Activated B cell treated with CpG ODN at 0.5 μM for 24 hours (primary cell): ENCODE measurements at regions not wholly inside any gene's neighbourhood (a gene's known extent, or its start where the extent isn't known, plus 50 kb on each side); places are given as distances from the start of the nearest gene placed in this dataset.

ENCODE experiments used
- ATAC-seq: fragments of 200-7000 bp; cut with Tn5 transposase; one replicate; pipeline ENCODE4 v1.10.0; 2021; ENCODE audit warnings: low read depth, mild to moderate bottlenecking, moderate library complexity
- CTCF ChIA-PET: fragments of 350-600 bp; sonication (Branson Sonifier 250); formaldehyde crosslinking; loops from one replicate; lab custom pipeline; 2021; ENCODE audit warnings: antibody characterized with exemption; lab: Charles Lee
- POLR2A ChIA-PET: fragments of 350-600 bp; sonication (Branson Sonifier 250); formaldehyde crosslinking; loops from one replicate; lab custom pipeline; 2021; ENCODE audit warnings: antibody characterized with exemption; lab: Charles Lee
- DNase-seq: peaks from one replicate; pipeline ENCODE4 v3.0.0; 2022
- H3K27ac Mint-ChIP-seq: one replicate; pipeline ENCODE4 v1.8.0; 2020; ENCODE audit warnings: mixed read lengths
- H3K27me3 Mint-ChIP-seq: one replicate; pipeline ENCODE4 v1.8.0; 2021; ENCODE audit warnings: mixed read lengths
- H3K36me3 Mint-ChIP-seq: one replicate; pipeline ENCODE4 v1.8.0; 2021; ENCODE audit warnings: low read depth, mixed read lengths
- H3K4me1 Mint-ChIP-seq: one replicate; pipeline ENCODE4 v1.8.0; 2021; ENCODE audit warnings: mixed read lengths
- H3K4me3 Mint-ChIP-seq: one replicate; pipeline ENCODE4 v1.8.0; 2020; ENCODE audit warnings: mild to moderate bottlenecking, mixed read lengths
- H3K9me3 Mint-ChIP-seq: one replicate; pipeline ENCODE4 v1.8.0; 2020; ENCODE audit warnings: mixed read lengths
- intact Hi-C: fragments of 100-400 bp; cut with micrococcal nuclease; formaldehyde crosslinking; loops from one replicate; pipeline ENCODE4 v1.15.1; 2024
- TF ChIP-seq, protein P1 (sequence below): fragments of 200-600 bp; IDR thresholded peaks from one replicate; pipeline ENCODE4 v1.8.0; 2022; ENCODE audit warnings: antibody characterized with exemption, mild to moderate bottlenecking

DNA sequence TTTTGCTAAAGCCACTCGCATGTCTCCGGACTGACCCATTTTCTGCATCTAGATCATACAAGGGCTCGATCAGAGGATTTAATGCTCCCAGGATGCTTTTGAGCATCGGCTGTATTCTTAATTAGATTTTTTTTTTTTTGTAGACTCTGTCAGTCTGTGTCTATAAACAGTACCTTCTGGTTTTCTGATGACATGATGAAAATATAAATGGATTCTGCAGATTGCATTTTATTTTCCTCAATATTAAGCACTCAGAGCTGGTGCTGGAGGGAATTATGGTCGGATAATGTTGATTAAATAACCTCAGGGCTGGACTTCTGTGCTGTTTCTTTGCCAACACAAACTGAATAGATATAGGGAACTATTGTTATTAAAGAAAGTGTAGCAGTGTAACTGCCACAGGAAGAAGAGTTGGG is 57.1 kb upstream of the LIMCH1 start:
- no peak for ATAC-seq
- no peak overlapping the region for H3K4me3 Mint-ChIP-seq
- no peaks in the 10 kb centered on the region for H3K9me3 Mint-ChIP-seq
- H3K27me3 Mint-ChIP-seq = no peaks in the 10 kb centered on the region
- TF ChIP-seq, protein P1, sequence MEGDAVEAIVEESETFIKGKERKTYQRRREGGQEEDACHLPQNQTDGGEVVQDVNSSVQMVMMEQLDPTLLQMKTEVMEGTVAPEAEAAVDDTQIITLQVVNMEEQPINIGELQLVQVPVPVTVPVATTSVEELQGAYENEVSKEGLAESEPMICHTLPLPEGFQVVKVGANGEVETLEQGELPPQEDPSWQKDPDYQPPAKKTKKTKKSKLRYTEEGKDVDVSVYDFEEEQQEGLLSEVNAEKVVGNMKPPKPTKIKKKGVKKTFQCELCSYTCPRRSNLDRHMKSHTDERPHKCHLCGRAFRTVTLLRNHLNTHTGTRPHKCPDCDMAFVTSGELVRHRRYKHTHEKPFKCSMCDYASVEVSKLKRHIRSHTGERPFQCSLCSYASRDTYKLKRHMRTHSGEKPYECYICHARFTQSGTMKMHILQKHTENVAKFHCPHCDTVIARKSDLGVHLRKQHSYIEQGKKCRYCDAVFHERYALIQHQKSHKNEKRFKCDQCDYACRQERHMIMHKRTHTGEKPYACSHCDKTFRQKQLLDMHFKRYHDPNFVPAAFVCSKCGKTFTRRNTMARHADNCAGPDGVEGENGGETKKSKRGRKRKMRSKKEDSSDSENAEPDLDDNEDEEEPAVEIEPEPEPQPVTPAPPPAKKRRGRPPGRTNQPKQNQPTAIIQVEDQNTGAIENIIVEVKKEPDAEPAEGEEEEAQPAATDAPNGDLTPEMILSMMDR = no peak
- H3K27ac Mint-ChIP-seq = no peak overlapping the region
- no peak for DNase-seq
- H3K36me3 Mint-ChIP-seq = no peaks in the 10 kb centered on the region
- intact Hi-C loops = no loop called here
- ChIA-PET CTCF (interaction anchor here (0.7 kb wide), 1 partner anchor 211 kb away, joined by 3 read pairs; no protein-coding TSS in a partner anchor), POLR2A (no interaction called here)
- H3K4me1 Mint-ChIP-seq = no peaks in the 10 kb centered on the region

DNA sequence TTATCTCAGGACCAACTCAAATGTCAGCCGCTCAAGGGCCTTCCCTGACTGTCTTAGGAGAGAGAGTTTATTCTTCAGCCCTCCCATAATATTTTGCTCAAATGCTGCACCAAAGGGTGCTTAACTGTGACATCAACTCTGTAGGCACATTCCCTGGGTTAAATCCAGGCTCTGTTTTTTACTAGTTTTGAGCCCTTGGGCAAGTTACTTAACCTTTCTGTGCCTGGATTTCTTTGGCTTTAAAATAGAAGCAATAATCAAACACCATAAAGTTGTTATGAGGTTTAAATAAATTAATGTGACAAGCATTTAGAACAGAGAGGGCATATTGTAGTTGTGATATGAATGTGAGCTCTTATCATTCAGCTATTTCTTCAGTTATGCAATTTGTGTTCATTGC is 54.2 kb upstream of the LIMCH1 start:
- H3K4me3 Mint-ChIP-seq = no peak overlapping the region
- TF ChIP-seq, protein P1 = no peak
- no peak overlapping the region for H3K27ac Mint-ChIP-seq

DNA sequence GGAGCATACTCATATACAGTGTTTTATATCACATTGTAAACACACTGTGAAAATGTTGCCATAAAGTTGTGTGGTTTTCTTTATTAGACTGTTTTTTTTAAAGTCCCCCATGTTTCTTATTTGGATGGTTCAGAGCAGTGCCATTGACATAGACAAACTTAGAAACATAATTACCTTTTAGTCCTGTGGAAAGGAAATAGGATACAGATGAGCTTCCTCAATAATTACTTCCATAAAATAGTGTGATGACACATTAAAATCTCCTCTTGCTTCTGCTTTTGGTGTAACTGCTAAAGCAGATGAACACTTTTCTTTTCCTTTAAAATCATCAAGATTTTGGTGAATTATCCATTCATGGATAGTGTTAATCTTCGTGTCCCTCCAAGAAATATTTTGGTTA is 52.9 kb upstream of the LIMCH1 start:
- H3K4me1 Mint-ChIP-seq = no peaks in the 10 kb centered on the region
- no peaks in the 10 kb centered on the region for H3K27me3 Mint-ChIP-seq
- intact Hi-C loops = no loop called here
- H3K4me3 Mint-ChIP-seq = no peak overlapping the region
- no peak for ATAC-seq
- ChIA-PET CTCF (no interaction called here), POLR2A (no interaction called here)
- no peaks in the 10 kb centered on the region for H3K36me3 Mint-ChIP-seq
- no peaks in the 10 kb centered on the region for H3K9me3 Mint-ChIP-seq
- TF ChIP-seq, protein P1 = no peak
- H3K27ac Mint-ChIP-seq = no peak overlapping the region
- no peak for DNase-seq

More for the DNA sequence above, 54.2 kb upstream of the LIMCH1 start:
- ATAC-seq (no peak), DNase-seq (no peak)
- ChIA-PET CTCF (no interaction called here), POLR2A (no interaction called here)
- intact Hi-C loops = no loop called here
- Mint-ChIP-seq H3K36me3 (no peaks in the 10 kb centered on the region), H3K4me1 (no peaks in the 10 kb centered on the region), H3K27me3 (no peaks in the 10 kb centered on the region), H3K9me3 (no peaks in the 10 kb centered on the region)

DNA sequence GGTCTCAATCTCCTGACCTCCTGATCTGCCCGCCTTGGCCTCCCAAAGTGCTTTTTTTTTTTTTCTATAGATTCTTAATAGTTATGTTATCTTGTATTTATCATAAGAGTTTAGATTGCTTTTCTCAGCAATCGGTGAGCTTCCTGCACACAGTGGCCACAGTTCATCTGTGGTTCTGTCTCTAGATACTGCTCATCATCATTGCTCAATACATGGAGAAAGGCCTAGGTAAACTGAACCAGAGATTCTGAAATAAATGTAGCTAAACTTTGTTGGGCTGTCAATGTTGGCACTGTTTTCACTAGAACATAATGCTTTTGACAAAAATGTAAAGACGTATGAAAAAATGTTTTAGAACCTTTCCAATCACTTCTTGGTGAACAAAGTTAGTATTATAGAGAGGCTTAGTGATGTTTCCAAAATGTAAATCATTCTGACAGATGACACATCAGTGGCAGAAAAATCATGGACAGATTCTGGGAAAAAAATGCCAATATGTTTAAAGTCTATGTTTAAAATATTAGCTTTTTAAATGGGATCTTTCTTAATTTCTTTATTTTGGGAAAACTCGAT is 50.0 kb upstream of the LIMCH1 start:
- H3K27ac Mint-ChIP-seq = no peak overlapping the region
- ChIA-PET POLR2A (no interaction called here), CTCF (no interaction called here)
- TF ChIP-seq, protein P1 = no peak
- no peaks in the 10 kb centered on the region for H3K36me3 Mint-ChIP-seq
- no peaks in the 10 kb centered on the region for H3K4me1 Mint-ChIP-seq
- intact Hi-C loops = no loop called here
- H3K27me3 Mint-ChIP-seq = no peaks in the 10 kb centered on the region
- no peaks in the 10 kb centered on the region for H3K9me3 Mint-ChIP-seq
- ATAC-seq (no peak), DNase-seq (no peak)
- H3K4me3 Mint-ChIP-seq = no peak overlapping the region
